Activated CD8-positive, alpha-beta T cell treated with anti-CD3 and anti-CD28 coated beads, Interleukin-2, amount 10 ng/mL, durations not matched to agents 7 days and 5 days (primary cell): ENCODE measurements at regions not wholly inside any gene's neighbourhood (a gene's known extent, or its start where the extent isn't known, plus 50 kb on each side); places are given as distances from the start of the nearest gene placed in this dataset.

Source experiments
- ATAC-seq: fragments of 150-1000 bp; cut with Tn5 transposase; one replicate; pipeline ENCODE4 v1.10.0; 2021; ENCODE audit warnings: moderate library complexity
- CTCF ChIA-PET: fragments of 350-600 bp; sonication (Branson Sonifier 250); formaldehyde crosslinking; loops from one replicate; lab custom pipeline; 2021; ENCODE audit warnings: antibody characterized with exemption; lab: Charles Lee
- POLR2A ChIA-PET: fragments of 350-600 bp; sonication (Branson Sonifier 250); formaldehyde crosslinking; loops from one replicate; lab custom pipeline; 2021; ENCODE audit warnings: antibody characterized with exemption; lab: Charles Lee
- DNase-seq: peaks from one replicate; pipeline ENCODE4 v3.0.0-alpha.2; 2020
- H3K27ac Mint-ChIP-seq: one replicate; pipeline ENCODE4 v1.8.0; 2021; ENCODE audit warnings: mild to moderate bottlenecking, mixed read lengths
- H3K27me3 Mint-ChIP-seq: one replicate; pipeline ENCODE4 v1.8.0; 2021; ENCODE audit warnings: low read depth, mixed read lengths
- H3K36me3 Mint-ChIP-seq: one replicate; pipeline ENCODE4 v1.8.0; 2021; ENCODE audit warnings: low read depth, mixed read lengths
- H3K4me1 Mint-ChIP-seq: one replicate; pipeline ENCODE4 v1.8.0; 2021; ENCODE audit warnings: low read depth, mixed read lengths
- H3K4me3 Mint-ChIP-seq: one replicate; pipeline ENCODE4 v1.8.0; 2021; ENCODE audit warnings: mild to moderate bottlenecking, mixed read lengths
- H3K9me3 Mint-ChIP-seq: one replicate; pipeline ENCODE4 v1.8.0; 2022; ENCODE audit warnings: mixed read lengths; ENCODE audit not compliant: insufficient read depth

DNA sequence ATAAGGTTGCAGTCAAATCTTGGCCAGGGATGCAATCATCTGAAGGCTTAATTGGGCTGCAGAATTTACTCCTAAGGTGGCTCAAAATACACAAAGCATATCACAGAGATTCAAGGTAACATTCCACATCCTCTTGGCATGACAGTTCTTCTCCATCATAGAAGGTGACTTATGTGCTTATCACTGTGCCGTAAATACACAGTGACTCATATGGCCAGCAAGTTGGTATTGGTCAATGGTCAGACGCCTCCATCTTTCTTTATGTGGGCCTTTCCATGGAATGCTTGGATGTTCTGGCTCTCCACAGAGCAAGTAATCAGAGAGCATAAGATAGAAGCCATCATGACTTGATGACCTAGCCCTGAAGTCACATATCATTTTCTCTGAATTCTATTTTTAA is 168.8 kb upstream of the ST8SIA2 start:
- Mint-ChIP-seq H3K27me3 (peaks cover 11% of the 10 kb centered on the region), H3K36me3 (no peaks in the 10 kb centered on the region), H3K27ac (no peak overlapping the region), H3K9me3 (no peaks in the 10 kb centered on the region), H3K4me1 (no peaks in the 10 kb centered on the region), H3K4me3 (no peak overlapping the region)
- POLR2A ChIA-PET, result no interaction called here
- ATAC-seq, result no peak
- CTCF ChIA-PET, result interaction anchor here (2.8 kb wide), 1 partner anchor 129 kb away, joined by 13 read pairs; no protein-coding TSS in a partner anchor
- no peak for DNase-seq

DNA sequence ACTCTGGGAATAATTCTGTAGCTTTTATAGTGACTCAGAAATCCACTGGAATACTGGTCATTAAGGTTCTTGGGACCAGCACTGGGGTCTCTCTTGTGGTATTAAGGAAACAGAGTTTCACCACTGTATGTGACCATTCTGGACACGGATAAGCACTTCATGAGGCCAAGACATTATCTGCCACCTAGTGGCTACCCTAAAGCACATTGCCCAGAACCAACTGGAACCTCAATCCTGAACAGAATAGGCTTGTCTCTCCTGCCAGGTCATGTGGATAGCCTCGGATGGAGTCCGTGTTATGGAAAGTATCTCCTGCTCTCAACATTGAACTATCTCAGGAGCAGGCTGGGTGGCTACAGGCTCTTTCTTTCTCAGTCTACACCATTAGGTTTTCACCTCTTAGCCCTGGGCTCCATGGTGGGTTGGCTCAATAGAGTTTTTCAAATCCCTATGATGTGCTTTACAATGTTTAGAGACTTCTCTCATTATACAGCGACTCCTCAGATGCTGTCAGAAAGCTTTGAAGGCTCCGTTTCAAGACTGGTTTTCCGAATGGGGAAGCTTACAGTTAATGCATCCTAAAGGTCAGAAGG is 167.6 kb upstream of the ST8SIA2 start:
- Mint-ChIP-seq H3K36me3 (no peaks in the 10 kb centered on the region), H3K27ac (no peak overlapping the region), H3K4me3 (no peak overlapping the region), H3K4me1 (no peaks in the 10 kb centered on the region), H3K9me3 (no peaks in the 10 kb centered on the region), H3K27me3 (peaks cover 11% of the 10 kb centered on the region)
- ChIA-PET POLR2A (no interaction called here), CTCF (interaction anchor here (2.8 kb wide), 1 partner anchor 130 kb away, joined by 13 read pairs; no protein-coding TSS in a partner anchor)
- DNase-seq (no peak), ATAC-seq (no peak)

DNA sequence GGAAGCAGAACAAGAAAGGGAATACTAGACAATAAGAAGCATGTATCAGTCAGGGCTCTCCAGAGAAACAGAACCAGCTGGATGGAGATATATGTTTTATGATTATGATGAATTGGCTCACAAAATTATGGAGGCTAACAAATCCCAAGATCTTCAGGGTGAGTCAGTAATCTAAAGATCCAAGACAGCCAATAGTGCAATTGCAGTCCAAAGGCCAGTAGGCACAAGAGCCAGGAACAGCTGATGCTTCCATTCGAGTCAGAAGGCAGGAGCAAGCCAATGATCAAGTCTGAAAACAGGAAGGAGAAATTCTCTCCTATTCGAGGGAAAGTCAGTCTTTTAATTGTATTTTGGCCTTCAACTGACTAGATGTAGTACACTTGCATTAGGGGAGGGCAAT is 164.9 kb upstream of the ST8SIA2 start:
- Mint-ChIP-seq H3K36me3 (no peaks in the 10 kb centered on the region), H3K4me3 (no peak overlapping the region), H3K9me3 (no peaks in the 10 kb centered on the region), H3K27ac (no peak overlapping the region), H3K27me3 (peaks cover 9% of the 10 kb centered on the region), H3K4me1 (no peaks in the 10 kb centered on the region)
- DNase-seq, result no peak
- no peak for ATAC-seq
- CTCF ChIA-PET, result no interaction called here
- POLR2A ChIA-PET, result no interaction called here

DNA sequence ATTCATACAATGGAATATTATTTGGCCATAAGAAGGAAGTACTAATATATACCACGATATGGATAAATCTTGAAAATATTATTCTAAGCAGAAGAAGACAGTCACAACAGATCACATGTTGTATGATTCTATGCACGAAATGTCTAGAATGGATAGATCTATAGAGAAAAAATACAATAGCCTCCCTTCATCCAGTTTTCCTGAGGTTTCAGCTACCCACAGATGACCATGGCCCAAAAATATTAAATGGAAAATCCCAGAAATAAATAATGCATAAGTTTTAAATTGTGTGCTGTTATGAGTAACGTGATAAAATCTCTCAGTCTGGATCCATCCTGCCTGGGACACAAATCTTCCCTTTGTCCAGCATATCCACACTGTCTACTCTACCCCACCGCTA is 162.2 kb upstream of the ST8SIA2 start:
- Mint-ChIP-seq H3K4me1 (no peaks in the 10 kb centered on the region), H3K27me3 (peaks cover 8% of the 10 kb centered on the region), H3K4me3 (no peak overlapping the region), H3K9me3 (no peaks in the 10 kb centered on the region), H3K27ac (no peak overlapping the region), H3K36me3 (no peaks in the 10 kb centered on the region)
- ATAC-seq (no peak), DNase-seq (no peak)
- ChIA-PET POLR2A (no interaction called here), CTCF (no interaction called here)

DNA sequence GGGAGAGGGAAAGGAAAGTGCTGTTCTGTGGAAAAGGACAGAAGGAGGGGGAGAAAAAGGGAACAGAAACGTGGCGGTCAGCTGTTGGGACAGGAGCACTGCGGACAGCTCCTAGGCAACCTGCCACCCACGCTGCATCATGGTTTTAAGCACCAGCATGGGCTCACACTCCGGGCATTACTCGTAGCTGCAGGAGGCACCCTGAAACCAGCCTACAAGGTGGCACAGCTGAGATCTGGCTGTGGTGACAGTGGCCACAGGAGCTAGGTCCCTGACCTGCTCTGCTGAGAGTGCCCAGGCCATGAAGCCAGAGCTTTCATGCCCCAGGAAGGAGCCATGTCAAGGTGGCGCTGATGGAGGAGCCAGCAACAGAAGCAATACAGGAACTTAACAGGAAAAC is 161.4 kb upstream of the ST8SIA2 start:
- no peak for DNase-seq
- Mint-ChIP-seq H3K4me1 (no peaks in the 10 kb centered on the region), H3K27ac (no peak overlapping the region), H3K36me3 (no peaks in the 10 kb centered on the region), H3K4me3 (no peak overlapping the region), H3K27me3 (peaks cover 8% of the 10 kb centered on the region), H3K9me3 (no peaks in the 10 kb centered on the region)
- ChIA-PET CTCF (no interaction called here), POLR2A (no interaction called here)
- ATAC-seq, result no peak

DNA sequence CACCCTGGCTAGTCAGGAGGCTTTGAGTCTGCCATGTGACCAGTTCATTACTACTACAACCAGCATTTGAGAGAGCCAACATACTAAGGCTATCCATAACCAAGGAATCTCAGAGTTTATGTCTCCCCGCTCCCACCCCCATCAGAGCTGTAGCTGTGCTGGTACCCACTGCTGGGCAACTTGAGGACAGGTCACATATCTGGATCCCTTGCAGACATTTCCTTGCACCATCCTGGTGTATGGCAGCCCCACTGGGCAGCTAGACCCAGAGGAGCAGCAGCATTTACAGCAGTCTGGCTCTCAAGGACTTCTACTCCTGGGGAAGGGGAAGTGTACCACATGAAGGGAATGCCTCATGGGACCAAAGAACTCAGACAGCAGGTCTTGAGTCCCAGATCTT is 160.8 kb upstream of the ST8SIA2 start:
- Mint-ChIP-seq H3K27ac (no peak overlapping the region), H3K9me3 (no peaks in the 10 kb centered on the region), H3K4me1 (no peaks in the 10 kb centered on the region), H3K27me3 (peaks cover 8% of the 10 kb centered on the region), H3K4me3 (no peak overlapping the region), H3K36me3 (no peaks in the 10 kb centered on the region)
- CTCF ChIA-PET, result no interaction called here
- no peak for ATAC-seq
- POLR2A ChIA-PET, result no interaction called here
- DNase-seq, result no peak

DNA sequence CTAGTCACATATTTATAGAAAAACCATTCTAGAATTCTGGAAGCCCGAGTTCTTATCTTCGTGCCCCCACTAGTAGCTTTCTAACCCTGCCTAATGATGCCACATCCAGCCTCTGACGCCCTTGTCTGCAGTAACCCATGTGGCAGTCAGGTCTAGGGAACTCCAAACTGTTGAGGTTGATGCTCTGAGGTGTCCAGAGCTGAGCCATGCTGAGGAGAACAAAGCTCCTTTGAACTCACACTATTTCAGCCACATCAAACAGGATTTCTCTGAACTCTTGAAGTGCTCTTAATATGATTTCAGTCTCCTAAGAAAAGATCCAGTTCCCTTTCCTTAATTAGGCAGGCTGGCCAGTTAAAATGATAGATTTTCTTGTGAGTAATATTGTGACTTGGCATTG is 150.5 kb upstream of the ST8SIA2 start:
- Mint-ChIP-seq H3K27me3 (peaks cover 17% of the 10 kb centered on the region), H3K36me3 (no peaks in the 10 kb centered on the region), H3K27ac (no peak overlapping the region), H3K4me3 (no peak overlapping the region), H3K9me3 (no peaks in the 10 kb centered on the region), H3K4me1 (no peaks in the 10 kb centered on the region)
- ChIA-PET CTCF (no interaction called here), POLR2A (no interaction called here)
- DNase-seq (no peak), ATAC-seq (no peak)

DNA sequence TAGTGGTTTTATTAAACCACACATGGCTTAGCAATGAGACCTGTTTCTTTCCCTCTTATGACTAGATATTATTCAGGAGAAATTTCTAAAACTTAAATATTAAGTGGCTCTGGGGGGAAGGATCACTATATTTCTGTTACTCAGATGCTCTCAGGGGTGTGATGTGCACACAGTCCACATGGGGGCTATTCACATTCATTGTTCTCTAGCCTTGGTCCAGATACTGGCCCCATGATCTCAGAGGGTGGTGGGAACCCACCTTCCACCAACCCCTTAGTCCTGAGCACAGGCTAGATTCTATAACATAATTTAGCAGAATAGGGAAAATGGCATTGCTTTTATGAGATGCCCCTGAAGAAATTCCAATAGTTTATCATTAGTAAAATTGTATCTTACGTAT is 149.0 kb upstream of the ST8SIA2 start:
- H3K4me1 Mint-ChIP-seq, result no peaks in the 10 kb centered on the region
- DNase-seq, result no peak
- ChIA-PET CTCF (no interaction called here), POLR2A (no interaction called here)
- no peak overlapping the region for H3K4me3 Mint-ChIP-seq
- no peak overlapping the region for H3K27ac Mint-ChIP-seq
- no peak for ATAC-seq
- no peaks in the 10 kb centered on the region for H3K36me3 Mint-ChIP-seq
- H3K27me3 Mint-ChIP-seq, result peaks cover 14% of the 10 kb centered on the region
- H3K9me3 Mint-ChIP-seq, result no peaks in the 10 kb centered on the region

DNA sequence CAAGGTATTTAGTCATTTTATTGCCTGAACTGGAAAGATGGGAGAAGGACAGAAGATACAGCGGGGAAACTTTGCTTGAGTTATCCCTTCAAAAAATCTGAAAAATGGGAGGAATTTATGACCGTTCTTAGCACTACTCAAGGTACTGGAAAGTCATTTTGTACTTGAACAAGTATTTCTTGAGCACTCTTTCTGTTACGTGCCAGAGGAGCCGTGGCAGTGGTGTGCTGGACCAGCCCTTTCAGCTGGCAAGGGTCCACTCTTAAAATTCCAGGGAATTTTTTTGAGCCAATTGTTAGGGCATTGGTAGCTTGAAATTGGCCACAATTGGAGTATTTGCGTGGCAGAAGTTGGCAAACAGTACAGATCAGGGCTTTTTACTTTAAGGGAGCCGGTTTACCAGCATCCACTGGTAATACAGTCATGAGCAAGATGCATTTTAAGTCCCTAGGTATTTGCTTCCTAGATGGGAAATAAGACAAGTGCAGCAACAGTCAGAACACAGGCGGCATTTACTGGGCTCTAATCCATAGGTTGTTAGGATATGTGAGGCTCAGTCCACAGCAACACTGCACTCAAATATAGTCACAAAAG is 145.9 kb upstream of the ST8SIA2 start:
- CTCF ChIA-PET, result no interaction called here
- no peak for ATAC-seq
- POLR2A ChIA-PET, result no interaction called here
- Mint-ChIP-seq H3K36me3 (no peaks in the 10 kb centered on the region), H3K27me3 (peaks cover 11% of the 10 kb centered on the region), H3K27ac (no peak overlapping the region), H3K9me3 (no peaks in the 10 kb centered on the region), H3K4me1 (no peaks in the 10 kb centered on the region), H3K4me3 (no peak overlapping the region)
- DNase-seq, result no peak

DNA sequence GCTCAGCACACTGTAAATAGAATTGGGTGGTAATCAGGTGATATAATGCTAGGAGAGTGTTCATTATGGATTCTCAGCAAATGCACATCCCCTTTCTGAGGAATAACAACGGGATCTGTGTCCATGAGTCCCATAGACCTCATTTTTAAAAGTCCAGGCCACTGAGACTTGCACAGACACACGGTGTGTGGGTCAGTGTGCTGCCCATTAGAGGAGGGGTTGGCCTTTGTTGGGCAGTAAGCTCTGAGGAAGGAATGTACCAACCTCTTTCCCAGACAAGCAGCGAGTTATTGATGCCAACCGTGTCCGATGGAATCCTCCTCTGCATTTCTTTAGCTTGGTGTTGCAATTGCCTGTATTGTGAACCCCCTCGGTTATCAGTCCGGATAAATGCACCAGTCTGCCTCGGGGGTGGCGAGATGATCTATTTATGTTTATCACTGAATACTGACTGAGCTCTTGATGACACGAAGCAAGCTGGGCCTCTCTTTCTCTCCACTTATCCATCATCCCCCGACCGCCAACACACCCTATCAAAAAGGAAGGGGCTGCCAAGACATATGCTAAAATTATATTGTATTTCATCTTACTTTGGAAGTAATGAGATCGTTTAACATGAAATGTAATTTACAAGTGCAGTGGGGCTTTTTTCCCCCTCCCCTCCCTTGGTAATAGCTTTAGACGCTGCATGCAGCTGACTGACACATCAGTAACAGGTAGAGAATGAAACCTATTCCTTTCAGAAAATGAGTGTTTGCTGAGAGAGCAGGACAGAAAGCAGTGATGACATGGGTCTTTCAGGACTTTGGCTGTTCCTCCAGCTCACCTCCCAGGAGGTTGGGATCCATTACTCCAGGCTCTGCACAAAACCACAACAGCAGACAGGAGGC is 126.6 kb upstream of the ST8SIA2 start:
- Mint-ChIP-seq H3K4me3 (no peak overlapping the region), H3K27me3 (peaks cover 4% of the 10 kb centered on the region), H3K27ac (no peak overlapping the region), H3K4me1 (no peaks in the 10 kb centered on the region), H3K9me3 (no peaks in the 10 kb centered on the region), H3K36me3 (no peaks in the 10 kb centered on the region)
- ATAC-seq (no peak), DNase-seq (no peak)
- ChIA-PET POLR2A (no interaction called here), CTCF (no interaction called here)

DNA sequence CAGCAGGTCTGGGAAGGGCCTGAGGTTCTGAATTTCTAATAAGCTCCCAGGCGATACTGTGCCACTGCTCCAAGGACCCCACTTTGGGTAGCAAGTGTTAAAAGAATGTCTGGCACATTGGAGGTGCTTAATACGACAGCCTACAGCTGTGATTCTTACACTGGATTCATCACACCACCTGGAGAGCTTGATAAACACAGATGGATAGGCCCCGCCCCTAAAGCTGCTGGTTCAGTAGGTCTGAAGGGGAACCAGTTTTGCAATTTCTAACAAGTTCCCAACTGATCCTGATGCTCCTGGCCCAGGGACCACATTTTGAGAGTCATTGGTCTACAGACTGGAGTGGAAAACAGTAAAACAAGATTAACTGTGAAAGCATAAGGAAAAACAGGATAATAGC is 124.8 kb upstream of the ST8SIA2 start:
- Mint-ChIP-seq H3K4me3 (no peak overlapping the region), H3K9me3 (no peaks in the 10 kb centered on the region), H3K27ac (no peak overlapping the region), H3K27me3 (peaks cover 6% of the 10 kb centered on the region), H3K36me3 (no peaks in the 10 kb centered on the region), H3K4me1 (no peaks in the 10 kb centered on the region)
- POLR2A ChIA-PET, result no interaction called here
- no peak for DNase-seq
- no peak for ATAC-seq
- CTCF ChIA-PET, result interaction anchor here (0.8 kb wide), 1 partner anchor 446 kb away, joined by 4 read pairs; no protein-coding TSS in a partner anchor

DNA sequence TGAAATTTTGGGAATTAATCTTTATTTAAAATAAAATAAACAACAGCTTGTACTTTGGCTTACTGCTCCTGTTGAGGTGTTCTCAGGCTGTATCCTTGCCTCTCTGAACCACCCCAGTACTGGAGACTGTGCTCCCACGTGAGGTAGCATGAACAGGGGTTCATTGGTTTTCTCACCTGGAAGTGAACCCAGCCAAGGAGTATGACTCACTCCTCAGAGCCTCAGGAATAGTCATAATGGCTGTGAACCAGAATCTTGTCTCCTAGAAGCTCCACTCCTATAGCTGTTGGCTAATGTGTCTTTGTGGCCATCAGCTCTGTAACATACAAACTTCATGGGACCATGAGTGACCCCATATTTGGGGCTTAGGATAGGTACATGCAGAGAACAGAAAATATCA is 122.5 kb upstream of the ST8SIA2 start:
- ChIA-PET CTCF (no interaction called here), POLR2A (no interaction called here)
- Mint-ChIP-seq H3K4me3 (no peak overlapping the region), H3K27ac (no peak overlapping the region), H3K36me3 (no peaks in the 10 kb centered on the region), H3K9me3 (no peaks in the 10 kb centered on the region), H3K27me3 (peaks cover 4% of the 10 kb centered on the region), H3K4me1 (no peaks in the 10 kb centered on the region)
- ATAC-seq (no peak), DNase-seq (no peak)
